K562 (cell line): ENCODE measurements at regions not wholly inside any gene's neighbourhood (a gene's known extent, or its start where the extent isn't known, plus 50 kb on each side); places are given as distances from the start of the nearest gene placed in this dataset.

Source experiments
- ATAC-seq: fragments of 200-7000 bp; cut with Tn5 transposase; 3 replicates; pipeline ENCODE4 v1.9.1; 2020; ENCODE audit warnings: moderate library complexity
- BruUV-seq: library from RNA; stranded (reverse); fragments of 400-500 nt; replicated peaks from 2 replicates; lab custom pipeline; 2021; lab: Mats Ljungman, UMichigan
- CTCF ChIA-PET: fragments of 300-600 bp; formaldehyde crosslinking; extraction: SDS; loops from one replicate; lab custom pipeline; 2021; ENCODE audit warnings: low intra/inter-chr PET ratio; lab: Yijun Ruan, JAX
- POLR2A ChIA-PET: fragments of 300-600, 350-650 bp; sonication (Branson Sonifier 250); formaldehyde crosslinking; extraction: SDS; loops from one replicate; lab custom pipeline; 2021; ENCODE audit warnings: antibody characterized with exemption, inconsistent platforms; lab: Yijun Ruan, JAX
- DNase-seq, 4 experiments: peaks; one replicate each; pipeline versions ENCODE4 v3.0.0 to v3.0.0-alpha.2; 2011 to 2018; ENCODE audit warnings: low spot score in 3 of 4, mixed read lengths in 3 of 4; ENCODE audit errors: extremely low read depth in 1 of 4
- FAIRE-seq: peaks from 2 replicates; lab custom pipeline; 2011; peaks lifted over from hg19 to GRCh38; lab: Jason Lieb, UNC
- H2AFZ ChIP-seq: 2 replicates; pipeline ENCODE4 v1.6.0; 2011; ENCODE audit warnings: low read depth, low read length, control low read depth, inconsistent platforms
- H3K27ac ChIP-seq: fragments of 200-600 bp; 3 replicates; pipeline ENCODE4 v1.8.0; 2011; ENCODE audit warnings: low read depth, mild to moderate bottlenecking, control low read depth, inconsistent platforms, low read length, moderate library complexity, mixed read lengths; ENCODE audit errors: extremely low read depth
- H3K27me3 ChIP-seq, 2 experiments: fragments of 300-600 bp in 1 of 2; 2 replicates in 1 of 2; 3 replicates in 1 of 2; pipeline versions ENCODE4 v1.6.0 to v1.8.0; 2011; ENCODE audit warnings: inconsistent platforms in 2 of 2, low read length in 2 of 2, mild to moderate bottlenecking in 1 of 2, mixed read lengths in 1 of 2, moderate library complexity in 1 of 2; ENCODE audit not compliant: control insufficient read depth in 2 of 2, insufficient read depth in 2 of 2
- H3K36me3 ChIP-seq: fragments of 300-600 bp; 3 replicates; pipeline ENCODE4 v1.8.0; 2011; ENCODE audit warnings: mild to moderate bottlenecking, low read length, inconsistent platforms; ENCODE audit not compliant: control insufficient read depth, insufficient read depth
- H3K4me1 ChIP-seq, 2 experiments: fragments of 200-600 bp in 1 of 2; replicated peaks in 1 of 2; 2 replicates in 1 of 2; 3 replicates in 1 of 2; pipeline versions ENCODE4 v1.5.1 to v1.8.0; 2011; ENCODE audit warnings: inconsistent platforms in 2 of 2, low read length in 2 of 2, mild to moderate bottlenecking in 1 of 2, mixed read lengths in 1 of 2, moderate library complexity in 1 of 2; ENCODE audit not compliant: control insufficient read depth in 2 of 2, insufficient read depth in 2 of 2
- H3K4me2 ChIP-seq: 2 replicates; pipeline ENCODE4 v1.6.1; 2011; ENCODE audit warnings: low read length, control low read depth, inconsistent platforms, mixed read lengths; ENCODE audit not compliant: insufficient read depth
- H3K4me3 ChIP-seq: fragments of 200-600 bp; sonication (generic), shearing (Covaris generic); 2 replicates; pipeline ENCODE4 v1.5.1; 2016; ENCODE audit warnings: control low read depth, inconsistent platforms
- H3K79me2 ChIP-seq: fragments of 200-600 bp; 3 replicates; pipeline ENCODE4 v1.8.0; 2011; ENCODE audit warnings: low read length, inconsistent platforms; ENCODE audit not compliant: control insufficient read depth, insufficient read depth
- H3K9ac ChIP-seq, 2 experiments: 2 replicates each; pipeline versions ENCODE4 v1.6.0 to v1.6.1; 2011; ENCODE audit warnings: low read depth in 2 of 2, low read length in 2 of 2, control low read depth in 1 of 2, inconsistent platforms in 1 of 2, mild to moderate bottlenecking in 1 of 2, mixed read lengths in 1 of 2; ENCODE audit not compliant: insufficient read depth in 1 of 2
- H3K9me1 ChIP-seq: one replicate; pipeline ENCODE4 v1.6.0; 2011; ENCODE audit warnings: inconsistent platforms, mild to moderate bottlenecking, low read length, moderate library complexity; ENCODE audit not compliant: control insufficient read depth, insufficient read depth
- H3K9me3 ChIP-seq: replicated peaks from 2 replicates; pipeline ENCODE4 v1.5.1; 2011; ENCODE audit warnings: low read depth, low read length, inconsistent platforms; ENCODE audit not compliant: control insufficient read depth, insufficient read depth
- H4K20me1 ChIP-seq: replicated peaks from 2 replicates; pipeline ENCODE4 v1.6.1; 2011; ENCODE audit warnings: low read length, inconsistent platforms, mixed read lengths; ENCODE audit not compliant: control insufficient read depth, insufficient read depth
- FOXA1 ChIP-seq: fragments of 450-650 bp; IDR thresholded peaks from 2 replicates; pipeline ENCODE4 v1.6.1; 2016; ENCODE audit warnings: mild to moderate bottlenecking, borderline replicate concordance
- FOXJ3 ChIP-seq: sonication (generic); formaldehyde crosslinking; IDR thresholded peaks from 2 replicates; pipeline ENCODE4 v1.4.0; 2020; ENCODE audit warnings: mild to moderate bottlenecking, missing genetic modification reagents
- MYNN ChIP-seq, 2 experiments: sonication (generic); formaldehyde crosslinking in 1 of 2; IDR thresholded peaks; 2 replicates each; pipeline versions ENCODE4 v1.5.0 to v1.6.1; 2016 to 2020; ENCODE audit warnings: antibody characterized with exemption in 1 of 2, missing genetic modification reagents in 1 of 2
- NEUROD1 ChIP-seq: fragments of 150-350 bp; IDR thresholded peaks from 2 replicates; pipeline ENCODE4 v1.6.1; 2014; ENCODE audit warnings: borderline replicate concordance, low read length, low read depth; ENCODE audit not compliant: partially characterized antibody
- NR2C1 ChIP-seq, 2 experiments: fragments of 450-650 bp; IDR thresholded peaks; 2 replicates each; pipeline ENCODE4 v1.6.1; 2017; ENCODE audit warnings: mild to moderate bottlenecking in 2 of 2, antibody characterized with exemption in 1 of 2, inconsistent platforms in 1 of 2, missing compliant biosample characterization in 1 of 2, missing genetic modification characterization in 1 of 2
- PTRF ChIP-seq: fragments of 450-650 bp; IDR thresholded peaks from 2 replicates; pipeline ENCODE4 v1.6.1; 2016; ENCODE audit warnings: mild to moderate bottlenecking, missing genetic modification characterization, missing compliant biosample characterization
- SRSF7 ChIP-seq: fragments of 200-400 bp; formaldehyde crosslinking; optimal IDR thresholded peaks from 2 replicates; pipeline ENCODE3; 2017; ENCODE audit warnings: mild to moderate bottlenecking, low read depth, low read length
- TBL1XR1 ChIP-seq, 2 experiments: IDR thresholded peaks; 2 replicates each; pipeline ENCODE4 v1.6.1; 2012; ENCODE audit warnings: improper control_type of control experiment in 2 of 2, low read length in 2 of 2, mild to moderate bottlenecking in 1 of 2
- ZNF197 ChIP-seq: fragments of 200-800 bp; sonication (Bioruptor generic); IDR thresholded peaks from 2 replicates; pipeline ENCODE4 v1.6.1; 2016; ENCODE audit warnings: low read depth, missing genetic modification characterization, missing compliant biosample characterization
- ZNF699 ChIP-seq: fragments of 250-450 bp; sonication (Bioruptor Pico); IDR thresholded peaks from 2 replicates; pipeline ENCODE4 v1.8.0; 2021; ENCODE audit warnings: mild to moderate bottlenecking, moderate library complexity; ENCODE audit not compliant: insufficient replicate concordance
- WGBS: fragments of 100-300 bp; shearing (Covaris generic); methylation state at CpG from one replicate; pipeline ENCODE4 v1.1.6; 2016; ENCODE audit warnings: low coverage, mixed read lengths; ENCODE audit not compliant: insufficient coverage; ENCODE audit errors: missing lambda C conversion rate; 5-methylcytosine and 5-hydroxymethylcytosine counted together
- in situ Hi-C: fragments of 300-500 bp; cut with MboI; formaldehyde crosslinking; loops from 4 replicates; pipeline ENCODE4 v1.15.0; 2018; ENCODE audit warnings: inconsistent platforms, mixed read lengths
- intact Hi-C: fragments of 100-400 bp; cut with micrococcal nuclease; formaldehyde crosslinking; loops from 2 replicates; pipeline ENCODE4 v1.14.2; 2022
- TF ChIP-seq, protein P1 (sequence below), 2 experiments: fragments of 450-650 bp; IDR thresholded peaks; 2 replicates each; pipeline ENCODE4 v1.6.1; 2018; ENCODE audit warnings: mild to moderate bottlenecking in 2 of 2, low read depth in 1 of 2; ENCODE audit not compliant: partially characterized antibody in 2 of 2
- TF ChIP-seq, protein P2 (sequence below), 2 experiments: fragments of 450-650 bp; IDR thresholded peaks; 2 replicates each; pipeline ENCODE4 v1.6.1; 2016

DNA sequence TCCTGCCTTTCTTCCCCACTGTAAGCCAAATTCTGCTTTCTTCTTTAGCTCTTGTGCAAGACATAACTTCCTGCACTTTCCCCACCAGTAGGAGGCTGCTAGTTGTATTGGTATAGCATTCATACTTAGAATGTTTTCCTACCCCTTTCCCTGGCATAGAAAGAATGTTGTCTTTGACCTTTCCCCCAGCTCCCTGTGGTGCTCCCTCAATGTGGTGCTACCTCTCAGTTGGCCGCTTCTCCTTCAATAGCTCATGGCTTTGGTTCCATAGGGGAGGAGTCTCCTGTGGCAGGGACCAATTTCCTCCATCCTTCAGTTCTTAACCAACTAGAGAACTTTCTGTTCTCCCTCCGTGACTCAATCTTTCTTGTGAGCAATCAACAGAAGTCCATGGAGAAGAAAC, 67.5 kb upstream of the AKAP13 start:
- in situ Hi-C loops = no loop called here
- ATAC-seq (no peak), DNase-seq (no peak), FAIRE-seq (no peak)
- ChIA-PET POLR2A (no interaction called here), CTCF (no interaction called here)
- TF ChIP-seq NEUROD1 (no peak), SRSF7 (no peak), MYNN (IDR thresholded peaks at IDR 0.05) (no peak), MYNN (CRISPR knock-in tag; IDR thresholded peaks at IDR 0.05) (no peak), TBL1XR1 (IDR thresholded peaks at IDR 0.05; ENCODE audit: low read length in 2 of 2) (no peak), PTRF (tag) (no peak), FOXJ3 (CRISPR knock-in tag) (no peak), ZNF699 (no peak), NR2C1 (IDR thresholded peaks at IDR 0.05) (no peak), NR2C1 (tag; IDR thresholded peaks at IDR 0.05) (no peak), ZNF197 (CRISPR knock-in tag) (no peak), FOXA1 (no peak)
- TF ChIP-seq, protein P1, sequence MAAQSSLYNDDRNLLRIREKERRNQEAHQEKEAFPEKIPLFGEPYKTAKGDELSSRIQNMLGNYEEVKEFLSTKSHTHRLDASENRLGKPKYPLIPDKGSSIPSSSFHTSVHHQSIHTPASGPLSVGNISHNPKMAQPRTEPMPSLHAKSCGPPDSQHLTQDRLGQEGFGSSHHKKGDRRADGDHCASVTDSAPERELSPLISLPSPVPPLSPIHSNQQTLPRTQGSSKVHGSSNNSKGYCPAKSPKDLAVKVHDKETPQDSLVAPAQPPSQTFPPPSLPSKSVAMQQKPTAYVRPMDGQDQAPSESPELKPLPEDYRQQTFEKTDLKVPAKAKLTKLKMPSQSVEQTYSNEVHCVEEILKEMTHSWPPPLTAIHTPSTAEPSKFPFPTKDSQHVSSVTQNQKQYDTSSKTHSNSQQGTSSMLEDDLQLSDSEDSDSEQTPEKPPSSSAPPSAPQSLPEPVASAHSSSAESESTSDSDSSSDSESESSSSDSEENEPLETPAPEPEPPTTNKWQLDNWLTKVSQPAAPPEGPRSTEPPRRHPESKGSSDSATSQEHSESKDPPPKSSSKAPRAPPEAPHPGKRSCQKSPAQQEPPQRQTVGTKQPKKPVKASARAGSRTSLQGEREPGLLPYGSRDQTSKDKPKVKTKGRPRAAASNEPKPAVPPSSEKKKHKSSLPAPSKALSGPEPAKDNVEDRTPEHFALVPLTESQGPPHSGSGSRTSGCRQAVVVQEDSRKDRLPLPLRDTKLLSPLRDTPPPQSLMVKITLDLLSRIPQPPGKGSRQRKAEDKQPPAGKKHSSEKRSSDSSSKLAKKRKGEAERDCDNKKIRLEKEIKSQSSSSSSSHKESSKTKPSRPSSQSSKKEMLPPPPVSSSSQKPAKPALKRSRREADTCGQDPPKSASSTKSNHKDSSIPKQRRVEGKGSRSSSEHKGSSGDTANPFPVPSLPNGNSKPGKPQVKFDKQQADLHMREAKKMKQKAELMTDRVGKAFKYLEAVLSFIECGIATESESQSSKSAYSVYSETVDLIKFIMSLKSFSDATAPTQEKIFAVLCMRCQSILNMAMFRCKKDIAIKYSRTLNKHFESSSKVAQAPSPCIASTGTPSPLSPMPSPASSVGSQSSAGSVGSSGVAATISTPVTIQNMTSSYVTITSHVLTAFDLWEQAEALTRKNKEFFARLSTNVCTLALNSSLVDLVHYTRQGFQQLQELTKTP (IDR thresholded peaks at IDR 0.05; ENCODE audit: low read depth in 1 of 2, partially characterized antibody in 2 of 2) = no peak
- TF ChIP-seq, protein P2, sequence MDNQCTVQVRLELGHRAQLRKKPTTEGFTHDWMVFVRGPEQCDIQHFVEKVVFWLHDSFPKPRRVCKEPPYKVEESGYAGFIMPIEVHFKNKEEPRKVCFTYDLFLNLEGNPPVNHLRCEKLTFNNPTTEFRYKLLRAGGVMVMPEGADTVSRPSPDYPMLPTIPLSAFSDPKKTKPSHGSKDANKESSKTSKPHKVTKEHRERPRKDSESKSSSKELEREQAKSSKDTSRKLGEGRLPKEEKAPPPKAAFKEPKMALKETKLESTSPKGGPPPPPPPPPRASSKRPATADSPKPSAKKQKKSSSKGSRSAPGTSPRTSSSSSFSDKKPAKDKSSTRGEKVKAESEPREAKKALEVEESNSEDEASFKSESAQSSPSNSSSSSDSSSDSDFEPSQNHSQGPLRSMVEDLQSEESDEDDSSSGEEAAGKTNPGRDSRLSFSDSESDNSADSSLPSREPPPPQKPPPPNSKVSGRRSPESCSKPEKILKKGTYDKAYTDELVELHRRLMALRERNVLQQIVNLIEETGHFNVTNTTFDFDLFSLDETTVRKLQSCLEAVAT (IDR thresholded peaks at IDR 0.05) = no peak
- Histone ChIP-seq H3K4me1 (no peaks in the 10 kb centered on the region), H3K79me2 (no peaks in the 10 kb centered on the region), H3K9me3 (no peaks in the 10 kb centered on the region), H3K27ac (no peak overlapping the region), H3K9me1 (no peaks in the 10 kb centered on the region), H2AFZ (no peak overlapping the region), H4K20me1 (no peaks in the 10 kb centered on the region), H3K4me3 (no peak overlapping the region), H3K36me3 (no peaks in the 10 kb centered on the region), H3K9ac (no peak overlapping the region), H3K27me3 (no peaks in the 10 kb centered on the region; a peak in 1 of 5 replicates), H3K4me2 (no peak overlapping the region)
- 0% methylated on average over 2 of the region's 2 CpGs for WGBS
- no TSS peak for BruUV-seq
- intact Hi-C loops = no loop called here
